ENCODE measurements at regions not wholly inside any gene's neighbourhood (a gene's known extent, or its start where the extent isn't known, plus 50 kb on each side); places are given as distances from the start of the nearest gene placed in this dataset.

GRCh38 chr3:124374583-124374982 lies 355.7 kb upstream of the UMPS start (continued):
- TF ChIP-seq PHF8 (conservative IDR thresholded peaks at IDR 0.05; ENCODE audit: low read depth, low read length) (no peak), NANOG (IDR thresholded peaks at IDR 0.05; ENCODE audit: insufficient read depth, low read depth, low read length, poor library complexity, severe bottlenecking) (no peak), RBBP5 (IDR thresholded peaks at IDR 0.05; ENCODE audit: borderline replicate concordance, low read depth, low read length) (no peak)
